GM12892 (cell line): ENCODE measurements at regions not wholly inside any gene's neighbourhood (a gene's known extent, or its start where the extent isn't known, plus 50 kb on each side); places are given as distances from the start of the nearest gene placed in this dataset.
"Not testable (repeated sequence)": the region's sequence is repeated elsewhere in the genome, so short reads cannot be mapped to it uniquely, and the experiment has no call there.

Source experiments
- DNase-seq: peaks from one replicate; pipeline ENCODE4 v3.0.0; 2011; ENCODE audit not compliant: insufficient read length
- FAIRE-seq: peaks from 2 replicates; lab custom pipeline; 2011; peaks lifted over from hg19 to GRCh38; lab: Jason Lieb, UNC
- POLR2A ChIP-seq: IDR thresholded peaks from 2 replicates; pipeline ENCODE4 v1.6.1; 2011; ENCODE audit warnings: low read depth, low read length, control low read depth
- POLR2AphosphoS5 ChIP-seq: IDR thresholded peaks from 2 replicates; pipeline ENCODE4 v1.6.1; 2011; ENCODE audit warnings: low read depth, low read length, control low read depth
- TAF1 ChIP-seq: IDR thresholded peaks from 2 replicates; pipeline ENCODE4 v1.6.1; 2011; ENCODE audit warnings: low read depth, mild to moderate bottlenecking, control low read depth, low read length, borderline replicate concordance

DNA sequence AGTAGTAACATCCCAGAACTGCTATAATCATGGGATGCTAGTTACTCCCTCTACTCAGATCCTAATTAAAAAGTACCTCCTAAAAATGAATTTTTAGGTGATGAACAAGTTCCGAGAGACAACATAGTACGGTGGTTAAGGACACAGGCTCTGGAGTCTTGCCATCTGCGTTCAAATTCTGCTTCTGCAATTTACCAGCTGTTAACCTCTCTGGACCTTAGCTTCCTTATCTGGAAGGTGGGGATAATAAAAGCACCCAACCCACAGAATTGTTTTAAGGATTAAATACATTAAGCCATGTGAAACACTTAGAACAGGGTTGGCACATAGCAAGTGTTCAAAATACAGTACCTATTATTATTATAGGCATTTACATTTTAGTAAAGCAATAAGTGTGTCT lies 77.5 kb upstream of the XPA start:
- no peak for DNase-seq
- no peak for TF ChIP-seq POLR2A
- no peak for TF ChIP-seq POLR2AphosphoS5
- no peak for TF ChIP-seq TAF1
- no peak for FAIRE-seq

DNA sequence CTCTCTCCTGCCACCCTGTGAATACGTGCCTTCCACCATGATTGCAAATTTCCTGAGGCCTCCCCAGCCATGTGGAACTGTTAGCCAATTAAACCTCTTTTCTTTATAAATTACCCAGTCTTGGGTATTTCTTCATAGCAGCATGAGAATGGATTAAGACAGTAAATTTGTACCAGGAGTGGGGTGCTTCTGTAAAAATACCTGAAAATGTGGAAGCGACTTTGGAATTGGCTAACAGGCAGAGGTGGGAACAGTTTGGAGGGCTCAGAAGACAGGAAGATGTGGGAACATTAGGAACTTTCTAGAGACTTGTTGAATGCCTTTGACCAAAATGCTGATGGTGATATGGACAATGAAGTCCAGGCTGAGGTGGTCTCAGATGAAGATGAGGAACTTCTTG lies 74.3 kb upstream of the FOXE1 start:
- not testable (repeated sequence) for DNase-seq, FAIRE-seq

DNA sequence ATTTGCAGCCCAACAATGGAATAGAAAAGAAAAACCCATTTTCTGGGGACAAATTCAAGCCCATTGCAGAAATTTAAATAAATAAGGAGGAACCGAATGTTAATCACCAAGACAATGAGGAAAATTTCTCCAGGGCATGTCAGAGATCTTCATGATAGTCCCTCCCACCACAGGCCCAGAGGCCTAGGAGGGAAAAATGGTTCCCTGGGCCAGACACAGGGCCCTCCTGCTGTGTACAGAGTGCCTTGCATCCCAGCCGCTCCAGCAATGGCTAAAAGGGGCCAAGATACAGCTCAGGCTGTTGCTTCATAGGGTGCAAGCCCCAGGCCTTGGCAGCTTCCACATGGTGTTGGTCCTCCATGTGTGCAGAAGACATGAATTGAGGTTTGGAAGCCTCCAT lies 73.4 kb upstream of the FOXE1 start:
- FAIRE-seq (no peak), DNase-seq (no peak)
- TF ChIP-seq TAF1 (no peak), POLR2AphosphoS5 (no peak), POLR2A (no peak)

DNA sequence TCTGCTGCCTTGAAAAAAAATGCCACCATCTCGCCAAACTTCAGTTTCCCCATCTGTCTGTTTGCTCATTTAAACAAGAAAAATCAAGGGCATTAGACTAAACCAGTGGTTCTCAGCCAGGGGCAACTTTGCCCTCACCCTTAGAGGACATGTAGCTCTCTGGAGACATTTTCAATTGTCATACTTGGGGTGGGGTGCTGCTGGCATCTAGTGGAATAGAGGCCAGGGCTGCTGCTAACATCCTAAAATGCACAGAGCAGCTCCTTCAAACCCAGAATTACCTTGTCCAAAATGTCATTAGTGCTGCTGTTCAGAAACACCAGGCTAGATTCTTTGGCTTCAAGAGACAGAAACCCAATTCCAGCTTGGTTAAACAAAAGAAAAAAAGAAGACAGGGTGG lies 71.1 kb upstream of the FOXE1 start:
- DNase-seq (no peak), FAIRE-seq (no peak)
- TF ChIP-seq TAF1, result no peak
- no peak for TF ChIP-seq POLR2AphosphoS5
- TF ChIP-seq POLR2A, result no peak

DNA sequence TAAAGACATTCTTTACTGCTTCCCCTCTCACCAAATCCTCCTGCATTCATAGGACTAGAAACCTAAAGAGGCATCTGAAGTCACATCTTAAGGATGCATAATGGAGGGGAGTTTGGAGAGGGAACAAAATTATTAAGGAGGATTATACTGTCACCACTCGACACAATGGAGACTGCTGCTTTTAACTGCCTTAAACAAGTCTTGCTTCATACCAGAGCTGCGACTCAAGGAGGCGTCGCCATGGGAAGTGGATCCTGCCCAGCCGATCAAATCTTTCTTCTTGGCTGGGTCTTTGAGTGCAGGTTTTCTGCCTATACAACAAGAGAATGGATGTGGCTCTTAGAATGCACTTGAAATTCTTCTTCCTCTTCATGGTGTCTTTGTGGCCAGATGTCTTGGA lies 66.7 kb upstream of the FOXE1 start:
- DNase-seq (no peak), FAIRE-seq (no peak)
- TF ChIP-seq POLR2A (no peak), TAF1 (no peak), POLR2AphosphoS5 (no peak)

- FAIRE-seq (no peak), DNase-seq (no peak)
- TF ChIP-seq POLR2A (no peak), POLR2AphosphoS5 (no peak), TAF1 (no peak)
Observed at GRCh38 chr9:97787551-97787950, 65.5 kb upstream of the FOXE1 start.

DNA sequence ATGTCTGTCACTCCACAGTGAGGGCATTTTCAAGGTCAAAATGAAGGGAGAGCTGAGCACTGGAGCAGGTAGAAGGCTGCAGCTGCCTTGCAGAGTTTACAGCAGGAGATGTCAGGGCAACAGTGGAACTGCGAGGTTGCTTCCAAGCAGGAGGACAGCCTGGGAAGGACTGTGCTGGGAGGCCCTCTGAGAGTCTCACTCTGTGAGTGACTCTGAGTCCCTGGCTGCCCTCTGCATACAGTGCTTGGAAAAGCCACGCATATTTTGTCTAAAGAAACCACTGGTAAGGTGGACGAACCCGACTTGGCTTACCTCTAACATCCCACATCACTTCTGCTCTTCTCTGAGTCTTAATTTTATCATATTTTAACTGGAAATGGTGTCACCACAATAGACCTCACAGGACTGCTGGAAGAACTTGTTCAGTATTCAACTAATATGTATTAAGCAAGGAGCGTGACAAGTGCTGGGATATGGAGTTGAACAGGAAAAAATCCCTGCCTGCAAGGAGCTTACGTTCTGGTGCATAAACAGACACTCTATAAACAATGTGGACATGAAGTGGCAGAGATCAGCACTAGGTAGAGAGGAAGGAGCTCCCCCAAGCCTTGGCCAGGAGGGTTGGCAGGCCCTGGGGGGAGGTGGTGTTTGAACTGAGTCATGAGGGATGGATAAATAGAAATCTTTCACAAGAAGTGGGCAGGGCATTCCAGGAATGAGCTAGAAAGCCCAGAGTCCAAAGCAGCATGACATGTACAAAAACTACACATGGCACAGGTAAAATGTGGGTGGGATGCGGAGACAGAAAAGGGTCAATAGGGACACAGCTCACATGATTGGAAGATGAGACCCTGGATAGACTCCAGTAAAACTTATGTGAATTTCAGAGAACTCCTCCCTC lies 64.0 kb upstream of the FOXE1 start:
- no peak for FAIRE-seq
- TF ChIP-seq POLR2AphosphoS5, result no peak
- no peak for TF ChIP-seq POLR2A
- TF ChIP-seq TAF1, result no peak
- no peak for DNase-seq

GRCh38 chr9:97790542-97790941 lies 62.5 kb upstream of the FOXE1 start:
- FAIRE-seq, result no peak
- TF ChIP-seq POLR2AphosphoS5, result no peak
- no peak for TF ChIP-seq POLR2A
- no peak for TF ChIP-seq TAF1
- DNase-seq, result no peak

DNA sequence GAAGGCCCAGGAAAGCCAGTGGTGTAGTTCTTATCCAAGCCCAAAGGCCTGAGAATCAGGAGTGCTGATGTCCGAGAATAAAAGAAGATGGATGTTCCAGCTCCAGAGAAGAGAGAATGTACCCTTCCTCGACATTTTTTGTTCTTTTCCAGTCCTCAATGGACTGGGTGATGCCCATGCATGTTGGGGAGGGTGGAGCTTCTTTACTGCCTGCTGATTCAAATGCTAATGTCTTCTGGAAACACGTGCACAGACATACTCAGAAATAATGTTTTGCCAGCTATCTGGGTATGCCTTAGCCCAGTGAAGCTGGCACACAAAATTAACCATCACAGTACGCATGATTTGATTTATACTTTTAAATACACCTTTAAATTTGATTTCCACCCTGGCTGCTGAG lies 61.5 kb upstream of the FOXE1 start:
- DNase-seq (no peak), FAIRE-seq (no peak)
- no peak for TF ChIP-seq POLR2A
- TF ChIP-seq TAF1, result no peak
- no peak for TF ChIP-seq POLR2AphosphoS5

DNA sequence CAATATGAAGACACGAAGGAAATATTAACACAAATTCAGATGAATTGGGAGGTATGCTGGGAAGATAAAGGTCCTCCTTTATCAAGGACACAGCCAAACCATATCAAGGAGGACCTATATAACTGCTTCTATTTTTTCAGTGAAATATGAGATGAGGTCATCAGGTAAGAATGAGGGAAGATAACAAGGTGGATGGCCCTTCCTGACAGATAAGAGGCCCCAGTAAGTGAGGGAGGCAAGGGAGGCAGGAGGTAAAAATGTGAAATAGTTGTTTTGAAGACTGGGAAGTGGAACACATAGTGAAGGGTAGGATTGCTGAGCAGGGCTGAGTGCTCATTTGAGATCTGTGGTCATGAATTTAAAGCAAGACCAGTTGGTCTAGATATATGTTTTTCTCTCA lies 60.0 kb upstream of the FOXE1 start:
- FAIRE-seq (no peak), DNase-seq (no peak)
- TF ChIP-seq TAF1, result no peak
- TF ChIP-seq POLR2A, result no peak
- TF ChIP-seq POLR2AphosphoS5, result no peak

GRCh38 chr9:97794666-97795065 lies 58.4 kb upstream of the FOXE1 start:
- no peak for DNase-seq
- TF ChIP-seq POLR2A (no peak), TAF1 (no peak), POLR2AphosphoS5 (no peak)
- no peak for FAIRE-seq

- not testable (repeated sequence) for DNase-seq, FAIRE-seq
Observed at GRCh38 chr9:97796176-97796575, 56.9 kb upstream of the FOXE1 start.

GRCh38 chr9:97801180-97801579 lies 51.8 kb upstream of the FOXE1 start:
- DNase-seq (no peak), FAIRE-seq (no peak)
- no peak for TF ChIP-seq POLR2A
